ENCODE measurements at regions not wholly inside any gene's neighbourhood (a gene's known extent, or its start where the extent isn't known, plus 50 kb on each side); places are given as distances from the start of the nearest gene placed in this dataset.
A peak's percentile ranks its signal among the peaks of the same experiment; 100 is the strongest.
"Not testable (repeated sequence)": the region's sequence is repeated elsewhere in the genome, so short reads cannot be mapped to it uniquely, and the experiment has no call there.

- H3K4me1 ChIP-seq: peaks cover 10% of the 10 kb centered on the region
- no peak for TF ChIP-seq CTCF (IDR thresholded peaks at IDR 0.05)
- TF ChIP-seq POLR2A (IDR thresholded peaks at IDR 0.05): no peak
- H3K9me3 ChIP-seq: no peaks in the 10 kb centered on the region
- ATAC-seq (no peak), DNase-seq (no peak)
- 94 to 96% methylated on average over 2 of the region's 2 CpGs for WGBS, 2 donors
- no peak overlapping the region for H3K27ac ChIP-seq
- no peak overlapping the region for H3K4me3 ChIP-seq
- no peaks in the 10 kb centered on the region for H3K27me3 ChIP-seq
- H3K36me3 ChIP-seq (replicated peaks in 1 of 2; ENCODE audit: insufficient read depth in 1 of 2, low read depth in 2 of 2): peaks cover 0 to 3% of the 10 kb centered on the region in 2 donors
- intact Hi-C loops (cut with DNase I): no loop called here
These were observed 49.9 kb downstream of the ILRUN start for GRCh38 chr6:34646714-34647113.

- Histone ChIP-seq H3K36me3 (replicated peaks in 1 of 2; ENCODE audit: insufficient read depth in 1 of 2, low read depth in 2 of 2) (peaks cover 0 to 3% of the 10 kb centered on the region in 2 donors), H3K9me3 (no peaks in the 10 kb centered on the region), H3K27ac (no peak overlapping the region), H3K27me3 (no peaks in the 10 kb centered on the region), H3K4me3 (no peak overlapping the region), H3K4me1 (peaks cover 2% of the 10 kb centered on the region)
- ATAC-seq: no peak
- 95% methylated on average over 5 of the region's 5 CpGs for WGBS, 2 donors
- DNase-seq: no peak
- intact Hi-C loops (cut with DNase I): no loop called here
- TF ChIP-seq POLR2A (IDR thresholded peaks at IDR 0.05) (no peak), CTCF (IDR thresholded peaks at IDR 0.05) (no peak)
These were observed 50.9 kb downstream of the ILRUN start for GRCh38 chr6:34645627-34646026.

GRCh38 chr6:34644716-34645115 lies 51.9 kb downstream of the ILRUN start:
- intact Hi-C loops (cut with DNase I): no loop called here

GRCh38 chr6:34642427-34642826 lies 54.1 kb downstream of the ILRUN start:
- no peak for TF ChIP-seq POLR2A (IDR thresholded peaks at IDR 0.05)
- no peak for TF ChIP-seq CTCF (IDR thresholded peaks at IDR 0.05)
- intact Hi-C loops (cut with DNase I): no loop called here
- Histone ChIP-seq H3K36me3 (replicated peaks in 1 of 2; ENCODE audit: insufficient read depth in 1 of 2, low read depth in 2 of 2) (peaks cover 0 to 3% of the 10 kb centered on the region in 2 donors), H3K9me3 (no peaks in the 10 kb centered on the region), H3K27ac (no peak overlapping the region), H3K4me1 (peaks cover 15% of the 10 kb centered on the region), H3K4me3 (no peak overlapping the region), H3K27me3 (no peaks in the 10 kb centered on the region)
- 78 to 84% methylated on average over 2 to 3 of the region's 3 CpGs for WGBS, 2 donors
- DNase-seq (no peak), ATAC-seq (no peak)

More at GRCh38 chr6:34644716-34645115, 51.9 kb downstream of the ILRUN start:
- Histone ChIP-seq H3K9me3 (no peaks in the 10 kb centered on the region), H3K27me3 (no peaks in the 10 kb centered on the region), H3K4me1 (peaks cover 8% of the 10 kb centered on the region), H3K4me3 (no peak overlapping the region), H3K36me3 (replicated peaks in 1 of 2; ENCODE audit: insufficient read depth in 1 of 2, low read depth in 2 of 2) (peaks cover 0 to 3% of the 10 kb centered on the region in 2 donors), H3K27ac (no peak overlapping the region)
- 67 to 74% methylated on average over 1 of the region's 1 CpG for WGBS, 2 donors
- DNase-seq (no peak), ATAC-seq (no peak)
- TF ChIP-seq CTCF (IDR thresholded peaks at IDR 0.05) (no peak), POLR2A (IDR thresholded peaks at IDR 0.05) (no peak)

- H3K4me3 ChIP-seq; H3K9me3 ChIP-seq; DNase-seq; ATAC-seq; H3K36me3 ChIP-seq (replicated peaks in 1 of 2; ENCODE audit: insufficient read depth in 1 of 2, low read depth in 2 of 2); intact Hi-C loops (cut with DNase I); H3K27me3 ChIP-seq: not testable (repeated sequence)
- 91% methylated on average over 16 of the region's 16 CpGs for WGBS, 2 donors
- peak overlapping the region in 2 of 4 donors; percentile 9 to 50 for H3K27ac ChIP-seq
- peaks cover 15% of the 10 kb centered on the region for H3K4me1 ChIP-seq
These were observed 56.3 kb downstream of the ILRUN start for GRCh38 chr6:34640074-34640849.

Data from body of pancreas (tissue), 4 donors.